Karpas-422 (cell line): ENCODE measurements at regions not wholly inside any gene's neighbourhood (a gene's known extent, or its start where the extent isn't known, plus 50 kb on each side); places are given as distances from the start of the nearest gene placed in this dataset.

Source experiments
- DNase-seq: peaks from one replicate; pipeline ENCODE4 v3.0.0-alpha.2; 2015
- H2AFZ ChIP-seq: fragments of 200-600 bp; sonication (generic); 2 replicates; pipeline ENCODE4 v1.6.1; 2014; ENCODE audit warnings: antibody characterized with exemption, low read length, mixed read lengths
- H3K27ac ChIP-seq: fragments of 200-600 bp; sonication (generic); 2 replicates; pipeline ENCODE4 v1.5.1; 2014; ENCODE audit warnings: mild to moderate bottlenecking, low read length, moderate library complexity
- H3K27me3 ChIP-seq: fragments of 200-600 bp; sonication (generic); 2 replicates; pipeline ENCODE4 v1.6.1; 2014; ENCODE audit warnings: low read length, mixed read lengths
- H3K36me3 ChIP-seq: fragments of 200-600 bp; sonication (generic); 2 replicates; pipeline ENCODE4 v1.6.1; 2014; ENCODE audit warnings: low read length, mixed read lengths; ENCODE audit not compliant: insufficient read depth
- H3K4me1 ChIP-seq: fragments of 200-600 bp; sonication (generic); 2 replicates; pipeline ENCODE4 v1.6.1; 2014; ENCODE audit warnings: mild to moderate bottlenecking, low read length, mixed read lengths
- H3K4me2 ChIP-seq: fragments of 200-600 bp; sonication (generic); 2 replicates; pipeline ENCODE4 v1.6.1; 2014; ENCODE audit warnings: low read length, low read depth, mild to moderate bottlenecking; ENCODE audit not compliant: poor library complexity, severe bottlenecking
- H3K4me3 ChIP-seq: fragments of 200-600 bp; sonication (generic); 2 replicates; pipeline ENCODE4 v1.5.1; 2014; ENCODE audit warnings: mild to moderate bottlenecking, antibody characterized with exemption, low read length, mixed read lengths
- H3K79me2 ChIP-seq: fragments of 200-600 bp; sonication (generic); 2 replicates; pipeline ENCODE4 v1.6.1; 2014; ENCODE audit warnings: mild to moderate bottlenecking, low read length, mixed read lengths
- H3K9ac ChIP-seq: fragments of 200-600 bp; sonication (generic); 2 replicates; pipeline ENCODE4 v1.6.0; 2014; ENCODE audit warnings: low read length
- H3K9me2 ChIP-seq: fragments of 200-600 bp; sonication (generic), shearing (Covaris generic); replicated peaks from 2 replicates; pipeline ENCODE4 v1.6.0; 2014; ENCODE audit warnings: mild to moderate bottlenecking, low read length, moderate library complexity; ENCODE audit not compliant: insufficient read depth
- H3K9me3 ChIP-seq: fragments of 300-700, 200-600 bp; sonication (generic); 2 replicates; pipeline ENCODE4 v1.6.1; 2014; ENCODE audit warnings: low read length, mixed read lengths
- H4K20me1 ChIP-seq: fragments of 200-600 bp; sonication (generic); 2 replicates; pipeline ENCODE4 v1.6.1; 2014; ENCODE audit warnings: mild to moderate bottlenecking, antibody characterized with exemption, low read length, low read depth; ENCODE audit not compliant: insufficient read depth

GRCh38 chr19:13712767-13713201 is 51.5 kb upstream of the MRI1 start:
- H3K27ac ChIP-seq = no peak overlapping the region
- no peak overlapping the region for H2AFZ ChIP-seq
- DNase-seq = no peak
- H3K36me3 ChIP-seq = no peaks in the 10 kb centered on the region
- H4K20me1 ChIP-seq = no peaks in the 10 kb centered on the region
- H3K4me1 ChIP-seq = no peaks in the 10 kb centered on the region
- H3K4me2 ChIP-seq = no peak overlapping the region
- H3K9ac ChIP-seq = no peak overlapping the region
- no peaks in the 10 kb centered on the region for H3K79me2 ChIP-seq
- H3K9me2 ChIP-seq = no peaks in the 10 kb centered on the region
- no peak overlapping the region for H3K4me3 ChIP-seq
- H3K9me3 ChIP-seq = no peaks in the 10 kb centered on the region
- no peaks in the 10 kb centered on the region for H3K27me3 ChIP-seq

GRCh38 chr19:13707915-13708314 is 56.4 kb upstream of the MRI1 start:
- DNase-seq = no peak
- Histone ChIP-seq H3K27me3 (no peaks in the 10 kb centered on the region), H3K4me2 (no peak overlapping the region), H3K9me3 (peaks cover 3% of the 10 kb centered on the region; the same call in 1 of the 2 replicates), H3K9ac (no peak overlapping the region), H3K9me2 (no peaks in the 10 kb centered on the region), H2AFZ (no peak overlapping the region), H3K4me1 (no peaks in the 10 kb centered on the region), H3K4me3 (no peak overlapping the region), H3K27ac (no peak overlapping the region), H4K20me1 (no peaks in the 10 kb centered on the region), H3K79me2 (no peaks in the 10 kb centered on the region), H3K36me3 (no peaks in the 10 kb centered on the region)

GRCh38 chr19:13705928-13706447 is 58.3 kb upstream of the MRI1 start:
- Histone ChIP-seq H3K9me3 (peaks cover 3% of the 10 kb centered on the region; the same call in 1 of the 2 replicates), H3K79me2 (no peaks in the 10 kb centered on the region), H2AFZ (no peak overlapping the region), H3K4me3 (no peak overlapping the region), H3K9ac (no peak overlapping the region), H3K27ac (no peak overlapping the region), H3K4me1 (no peaks in the 10 kb centered on the region), H3K27me3 (no peaks in the 10 kb centered on the region), H3K9me2 (no peaks in the 10 kb centered on the region), H3K36me3 (no peaks in the 10 kb centered on the region), H4K20me1 (no peaks in the 10 kb centered on the region), H3K4me2 (no peak overlapping the region)
- DNase-seq = peak; percentile 46

- Histone ChIP-seq H4K20me1 (no peaks in the 10 kb centered on the region), H3K79me2 (no peaks in the 10 kb centered on the region), H3K9me2 (no peaks in the 10 kb centered on the region), H3K4me2 (no peak overlapping the region), H3K36me3 (no peaks in the 10 kb centered on the region), H3K4me3 (no peak overlapping the region), H3K9me3 (peaks cover 3% of the 10 kb centered on the region; the same call in 1 of the 2 replicates), H3K9ac (no peak overlapping the region), H3K27me3 (no peaks in the 10 kb centered on the region), H2AFZ (no peak overlapping the region), H3K27ac (no peak overlapping the region), H3K4me1 (no peaks in the 10 kb centered on the region)
- no peak for DNase-seq
Observed at GRCh38 chr19:13705201-13705600, 59.1 kb upstream of the MRI1 start.

GRCh38 chr19:13701624-13702023 is 62.7 kb upstream of the MRI1 start:
- Histone ChIP-seq H3K9ac (no peak overlapping the region), H3K9me2 (no peaks in the 10 kb centered on the region), H3K4me3 (no peak overlapping the region), H3K36me3 (no peaks in the 10 kb centered on the region), H2AFZ (no peak overlapping the region), H3K79me2 (no peaks in the 10 kb centered on the region), H3K4me2 (no peak overlapping the region), H3K4me1 (no peaks in the 10 kb centered on the region), H3K9me3 (peaks cover 3% of the 10 kb centered on the region; the same call in 1 of the 2 replicates), H4K20me1 (no peaks in the 10 kb centered on the region), H3K27me3 (no peaks in the 10 kb centered on the region), H3K27ac (no peak overlapping the region)
- no peak for DNase-seq

GRCh38 chr19:13700621-13701020 is 63.7 kb upstream of the MRI1 start:
- Histone ChIP-seq H3K9me2 (no peaks in the 10 kb centered on the region), H3K36me3 (no peaks in the 10 kb centered on the region), H3K4me3 (no peak overlapping the region), H3K4me1 (no peaks in the 10 kb centered on the region), H3K9me3 (peaks cover 3% of the 10 kb centered on the region; the same call in 1 of the 2 replicates), H4K20me1 (no peaks in the 10 kb centered on the region), H3K4me2 (no peak overlapping the region), H3K9ac (no peak overlapping the region), H3K27ac (no peak overlapping the region), H3K79me2 (no peaks in the 10 kb centered on the region), H3K27me3 (no peaks in the 10 kb centered on the region), H2AFZ (no peak overlapping the region)
- DNase-seq = no peak

GRCh38 chr19:13699786-13700185 is 64.5 kb upstream of the MRI1 start:
- Histone ChIP-seq H3K79me2 (no peaks in the 10 kb centered on the region), H3K9me2 (no peaks in the 10 kb centered on the region)

GRCh38 chr19:13696839-13697238 is 67.5 kb upstream of the MRI1 start:
- Histone ChIP-seq H3K4me2 (no peak overlapping the region), H2AFZ (no peak overlapping the region), H3K27ac (no peak overlapping the region)

More at GRCh38 chr19:13699786-13700185, 64.5 kb upstream of the MRI1 start:
- H3K4me1 ChIP-seq = no peaks in the 10 kb centered on the region
- no peaks in the 10 kb centered on the region for H3K27me3 ChIP-seq
- H3K9ac ChIP-seq = no peak overlapping the region
- no peak for DNase-seq
- H3K27ac ChIP-seq = no peak overlapping the region
- H3K9me3 ChIP-seq = no peaks in the 10 kb centered on the region
- H4K20me1 ChIP-seq = no peaks in the 10 kb centered on the region
- H3K4me3 ChIP-seq = no peak overlapping the region
- H3K4me2 ChIP-seq = no peak overlapping the region
- no peaks in the 10 kb centered on the region for H3K36me3 ChIP-seq
- H2AFZ ChIP-seq = no peak overlapping the region

More at GRCh38 chr19:13696839-13697238, 67.5 kb upstream of the MRI1 start:
- no peaks in the 10 kb centered on the region for H3K9me2 ChIP-seq
- no peaks in the 10 kb centered on the region for H4K20me1 ChIP-seq
- H3K4me3 ChIP-seq = no peak overlapping the region
- no peaks in the 10 kb centered on the region for H3K9me3 ChIP-seq
- H3K36me3 ChIP-seq = no peaks in the 10 kb centered on the region
- no peak for DNase-seq
- H3K27me3 ChIP-seq = no peaks in the 10 kb centered on the region
- H3K79me2 ChIP-seq = no peaks in the 10 kb centered on the region
- no peak overlapping the region for H3K9ac ChIP-seq
- no peaks in the 10 kb centered on the region for H3K4me1 ChIP-seq
